ENCODE measurements at regions not wholly inside any gene's neighbourhood (a gene's known extent, or its start where the extent isn't known, plus 50 kb on each side); places are given as distances from the start of the nearest gene placed in this dataset.

GRCh38 chr11:121894581-121894980 lies 221.4 kb downstream of the BLID start:
- TF ChIP-seq ZFX (IDR thresholded peaks at IDR 0.05; ENCODE audit: borderline replicate concordance) (no peak), CTCF (IDR thresholded peaks at IDR 0.05) (no peak)

Measured in 22Rv1 (cell line).